ENCODE measurements at regions not wholly inside any gene's neighbourhood (a gene's known extent, or its start where the extent isn't known, plus 50 kb on each side); places are given as distances from the start of the nearest gene placed in this dataset.
"Not testable (repeated sequence)": the region's sequence is repeated elsewhere in the genome, so short reads cannot be mapped to it uniquely, and the experiment has no call there.

- peaks cover 9% of the 10 kb centered on the region for H3K27me3 ChIP-seq
- no peak for DNase-seq
- no peaks in the 10 kb centered on the region for H3K9me3 ChIP-seq (replicated peaks)
- no peak overlapping the region for H3K4me3 ChIP-seq
- H3K36me3 ChIP-seq = no peaks in the 10 kb centered on the region
- 0 out of 2 replicates have a peak, but pooled peaks cover 5% of the 10 kb centered on the region for H3K4me1 ChIP-seq
- no peak overlapping the region for H3K27ac ChIP-seq
These were observed 128.0 kb upstream of the MYO3A start for GRCh38 chr10:25805986-25806385.

GRCh38 chr10:25808372-25808771 lies 125.7 kb upstream of the MYO3A start:
- Histone ChIP-seq H3K36me3 (no peaks in the 10 kb centered on the region), H3K4me1 (no peaks in the 10 kb centered on the region), H3K27me3 (peaks cover 9% of the 10 kb centered on the region), H3K9me3 (replicated peaks) (no peaks in the 10 kb centered on the region), H3K4me3 (no peak overlapping the region), H3K27ac (no peak overlapping the region)
- no peak for DNase-seq

- no peaks in the 10 kb centered on the region for H3K4me1 ChIP-seq
- no peaks in the 10 kb centered on the region for H3K9me3 ChIP-seq (replicated peaks)
- no peak for DNase-seq
- no peak overlapping the region for H3K4me3 ChIP-seq
- H3K27me3 ChIP-seq = peaks cover 9% of the 10 kb centered on the region
- H3K27ac ChIP-seq = no peak overlapping the region
- H3K36me3 ChIP-seq = no peaks in the 10 kb centered on the region
These were observed 122.9 kb upstream of the MYO3A start for GRCh38 chr10:25811052-25811685.

GRCh38 chr10:25813511-25813910 lies 120.5 kb upstream of the MYO3A start:
- no peaks in the 10 kb centered on the region for H3K9me3 ChIP-seq (replicated peaks)
- DNase-seq = no peak
- H3K27ac ChIP-seq = no peak overlapping the region
- no peak overlapping the region for H3K4me3 ChIP-seq
- no peaks in the 10 kb centered on the region for H3K4me1 ChIP-seq
- peaks cover 14% of the 10 kb centered on the region for H3K27me3 ChIP-seq
- H3K36me3 ChIP-seq = no peaks in the 10 kb centered on the region

- no peaks in the 10 kb centered on the region for H3K36me3 ChIP-seq
- H3K27me3 ChIP-seq = peaks cover 25% of the 10 kb centered on the region
- DNase-seq = no peak
- no peak overlapping the region for H3K27ac ChIP-seq
- H3K9me3 ChIP-seq (replicated peaks) = no peaks in the 10 kb centered on the region
- H3K4me3 ChIP-seq = no peak overlapping the region
- no peaks in the 10 kb centered on the region for H3K4me1 ChIP-seq
These were observed 118.8 kb upstream of the MYO3A start for GRCh38 chr10:25815236-25815635.

- Histone ChIP-seq H3K4me3 (no peak overlapping the region), H3K9me3 (replicated peaks) (no peaks in the 10 kb centered on the region), H3K27ac (no peak overlapping the region), H3K4me1 (no peaks in the 10 kb centered on the region), H3K36me3 (no peaks in the 10 kb centered on the region), H3K27me3 (peaks cover 32% of the 10 kb centered on the region)
- DNase-seq = no peak
These were observed 117.8 kb upstream of the MYO3A start for GRCh38 chr10:25815999-25816768.

- H3K9me3 ChIP-seq (replicated peaks) = no peaks in the 10 kb centered on the region
- no peak overlapping the region for H3K4me3 ChIP-seq
- no peaks in the 10 kb centered on the region for H3K4me1 ChIP-seq
- no peak for DNase-seq
- no peak overlapping the region for H3K27ac ChIP-seq
- peaks cover 32% of the 10 kb centered on the region for H3K27me3 ChIP-seq
- H3K36me3 ChIP-seq = no peaks in the 10 kb centered on the region
These were observed 116.8 kb upstream of the MYO3A start for GRCh38 chr10:25817200-25817599.

GRCh38 chr10:25818751-25819150 lies 115.3 kb upstream of the MYO3A start:
- peaks cover 32% of the 10 kb centered on the region for H3K27me3 ChIP-seq
- no peak overlapping the region for H3K4me3 ChIP-seq
- no peaks in the 10 kb centered on the region for H3K9me3 ChIP-seq (replicated peaks)

GRCh38 chr10:25820472-25820871 lies 113.6 kb upstream of the MYO3A start:
- Histone ChIP-seq H3K36me3 (no peaks in the 10 kb centered on the region), H3K27me3 (peaks cover 32% of the 10 kb centered on the region), H3K9me3 (replicated peaks) (no peaks in the 10 kb centered on the region), H3K27ac (no peak overlapping the region), H3K4me1 (no peaks in the 10 kb centered on the region), H3K4me3 (no peak overlapping the region)
- no peak for DNase-seq

More at GRCh38 chr10:25818751-25819150, 115.3 kb upstream of the MYO3A start:
- DNase-seq = no peak
- no peaks in the 10 kb centered on the region for H3K4me1 ChIP-seq
- no peak overlapping the region for H3K27ac ChIP-seq
- H3K36me3 ChIP-seq = no peaks in the 10 kb centered on the region

GRCh38 chr10:25820874-25821273 lies 113.2 kb upstream of the MYO3A start:
- Histone ChIP-seq H3K4me3 (no peak overlapping the region), H3K27me3 (peaks cover 32% of the 10 kb centered on the region), H3K27ac (no peak overlapping the region), H3K9me3 (replicated peaks) (no peaks in the 10 kb centered on the region), H3K4me1 (no peaks in the 10 kb centered on the region), H3K36me3 (no peaks in the 10 kb centered on the region)
- DNase-seq = no peak

GRCh38 chr10:25824050-25824449 lies 110.0 kb upstream of the MYO3A start:
- H3K4me1 ChIP-seq = no peaks in the 10 kb centered on the region
- no peaks in the 10 kb centered on the region for H3K9me3 ChIP-seq (replicated peaks)
- no peak overlapping the region for H3K27ac ChIP-seq
- H3K27me3 ChIP-seq = peaks cover 18% of the 10 kb centered on the region; the same call in 1 of the 2 replicates
- no peaks in the 10 kb centered on the region for H3K36me3 ChIP-seq
- DNase-seq = no peak
- no peak overlapping the region for H3K4me3 ChIP-seq

- no peak overlapping the region for H3K27ac ChIP-seq
- H3K9me3 ChIP-seq (replicated peaks) = no peaks in the 10 kb centered on the region
- no peak overlapping the region for H3K4me3 ChIP-seq
- H3K4me1 ChIP-seq = no peaks in the 10 kb centered on the region
- no peaks in the 10 kb centered on the region for H3K36me3 ChIP-seq
- no peak for DNase-seq
- no peaks in the 10 kb centered on the region for H3K27me3 ChIP-seq
These were observed 105.6 kb upstream of the MYO3A start for GRCh38 chr10:25828475-25828874.

- H3K9me3 ChIP-seq (replicated peaks) = no peaks in the 10 kb centered on the region
- no peak overlapping the region for H3K27ac ChIP-seq
- H3K4me3 ChIP-seq = no peak overlapping the region
- H3K27me3 ChIP-seq = no peaks in the 10 kb centered on the region
- DNase-seq = no peak
- H3K4me1 ChIP-seq = no peaks in the 10 kb centered on the region
- H3K36me3 ChIP-seq = no peaks in the 10 kb centered on the region
These were observed 102.9 kb upstream of the MYO3A start for GRCh38 chr10:25831080-25831479.

- Histone ChIP-seq H3K4me1 (no peaks in the 10 kb centered on the region), H3K36me3 (no peaks in the 10 kb centered on the region), H3K27ac (no peak overlapping the region), H3K9me3 (replicated peaks) (no peaks in the 10 kb centered on the region), H3K4me3 (no peak overlapping the region), H3K27me3 (no peaks in the 10 kb centered on the region)
- DNase-seq = no peak
These were observed 94.3 kb upstream of the MYO3A start for GRCh38 chr10:25839683-25840082.

GRCh38 chr10:25840875-25841274 lies 93.2 kb upstream of the MYO3A start:
- not testable (repeated sequence) for H3K27me3 ChIP-seq; DNase-seq; H3K36me3 ChIP-seq; H3K9me3 ChIP-seq (replicated peaks); H3K4me3 ChIP-seq; H3K27ac ChIP-seq; H3K4me1 ChIP-seq

GRCh38 chr10:25842146-25842545 lies 91.9 kb upstream of the MYO3A start:
- no peaks in the 10 kb centered on the region for H3K9me3 ChIP-seq (replicated peaks)

More at GRCh38 chr10:25842146-25842545, 91.9 kb upstream of the MYO3A start:
- Histone ChIP-seq H3K27me3 (no peaks in the 10 kb centered on the region), H3K4me1 (no peaks in the 10 kb centered on the region), H3K36me3 (no peaks in the 10 kb centered on the region), H3K27ac (no peak overlapping the region), H3K4me3 (no peak overlapping the region)
- peak; percentile 19 to 47 for DNase-seq
